ENCODE measurements at regions not wholly inside any gene's neighbourhood (a gene's known extent, or its start where the extent isn't known, plus 50 kb on each side); places are given as distances from the start of the nearest gene placed in this dataset.
A peak's percentile ranks its signal among the peaks of the same experiment; 100 is the strongest.
"Not testable (repeated sequence)": the region's sequence is repeated elsewhere in the genome, so short reads cannot be mapped to it uniquely, and the experiment has no call there.

GRCh38 chr6:102815207-102815606 lies 1421.7 kb downstream of the GRIK2 start:
- DNase-seq, result no peak
- no peak overlapping the region for H3K27ac Mint-ChIP-seq (ENCODE audit: unreplicated experiment)
- H3K9me3 Mint-ChIP-seq (ENCODE audit: unreplicated experiment), result no peaks in the 10 kb centered on the region
- no peaks in the 10 kb centered on the region for H3K36me3 Mint-ChIP-seq (ENCODE audit: unreplicated experiment)
- no peaks in the 10 kb centered on the region for H3K4me1 Mint-ChIP-seq (ENCODE audit: low read depth, unreplicated experiment)
- no peak overlapping the region for H3K4me3 Mint-ChIP-seq (ENCODE audit: unreplicated experiment)
- no peaks in the 10 kb centered on the region for H3K27me3 Mint-ChIP-seq (ENCODE audit: unreplicated experiment)
- TF ChIP-seq CTCF (IDR thresholded peaks at IDR 0.05; ENCODE audit: partially characterized antibody, unreplicated experiment), result no peak

DNA sequence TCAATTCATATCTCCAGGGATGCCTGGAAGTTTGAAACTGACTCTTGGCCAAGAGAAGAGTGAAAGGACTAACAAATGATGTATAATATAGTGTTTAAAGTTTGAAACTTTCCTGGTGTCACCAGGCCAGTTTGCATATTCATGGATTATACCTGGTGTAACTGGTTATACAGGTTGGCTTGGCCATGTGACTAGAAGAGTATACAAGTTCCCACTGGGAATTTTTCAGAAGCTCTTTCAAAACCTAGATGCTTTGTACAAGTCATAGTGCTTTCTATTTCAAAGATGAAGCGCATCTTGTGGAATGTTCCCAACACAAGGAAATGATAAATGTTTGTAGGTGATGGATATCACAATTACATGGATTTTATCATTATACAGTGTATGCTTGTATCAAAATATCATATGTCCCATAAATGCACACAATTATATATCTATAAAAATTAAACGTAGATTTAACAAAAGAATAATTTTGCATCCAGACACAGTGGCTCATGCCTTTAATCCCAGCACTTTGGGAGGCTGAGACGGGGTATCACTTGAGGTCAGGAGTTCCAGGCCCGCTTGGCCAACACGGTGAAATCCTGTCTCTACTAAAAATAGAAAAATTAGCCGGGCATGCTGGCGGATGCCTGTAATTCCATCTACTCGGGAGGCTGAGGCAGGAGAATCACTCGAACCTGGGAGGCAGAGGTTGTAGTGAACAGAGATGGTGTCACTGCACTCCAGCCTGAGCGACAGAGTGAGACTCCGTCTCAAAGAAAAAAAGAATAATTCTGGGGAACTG lies 1420.2 kb downstream of the GRIK2 start:
- Mint-ChIP-seq H3K27ac (ENCODE audit: unreplicated experiment) (no peak overlapping the region), H3K36me3 (ENCODE audit: unreplicated experiment) (no peaks in the 10 kb centered on the region), H3K4me1 (ENCODE audit: low read depth, unreplicated experiment) (no peaks in the 10 kb centered on the region), H3K4me3 (ENCODE audit: unreplicated experiment) (no peak overlapping the region), H3K27me3 (ENCODE audit: unreplicated experiment) (peaks cover 2% of the 10 kb centered on the region), H3K9me3 (ENCODE audit: unreplicated experiment) (no peaks in the 10 kb centered on the region)
- DNase-seq, result no peak
- no peak for TF ChIP-seq CTCF (IDR thresholded peaks at IDR 0.05; ENCODE audit: partially characterized antibody, unreplicated experiment)

GRCh38 chr6:102812242-102812641 lies 1418.7 kb downstream of the GRIK2 start:
- Mint-ChIP-seq H3K9me3 (ENCODE audit: unreplicated experiment) (no peaks in the 10 kb centered on the region), H3K36me3 (ENCODE audit: unreplicated experiment) (peaks cover 5% of the 10 kb centered on the region), H3K27me3 (ENCODE audit: unreplicated experiment) (peaks cover 2% of the 10 kb centered on the region), H3K4me3 (ENCODE audit: unreplicated experiment) (no peak overlapping the region), H3K27ac (ENCODE audit: unreplicated experiment) (no peak overlapping the region), H3K4me1 (ENCODE audit: low read depth, unreplicated experiment) (no peaks in the 10 kb centered on the region)
- TF ChIP-seq CTCF (IDR thresholded peaks at IDR 0.05; ENCODE audit: partially characterized antibody, unreplicated experiment), result no peak
- no peak for DNase-seq

GRCh38 chr6:102808944-102809505 lies 1415.5 kb downstream of the GRIK2 start:
- not testable (repeated sequence) for H3K27me3 Mint-ChIP-seq (ENCODE audit: unreplicated experiment); H3K4me3 Mint-ChIP-seq (ENCODE audit: unreplicated experiment); H3K4me1 Mint-ChIP-seq (ENCODE audit: low read depth, unreplicated experiment); H3K36me3 Mint-ChIP-seq (ENCODE audit: unreplicated experiment); DNase-seq; H3K9me3 Mint-ChIP-seq (ENCODE audit: unreplicated experiment); H3K27ac Mint-ChIP-seq (ENCODE audit: unreplicated experiment)

- peak overlapping the region; percentile 59 for H3K27ac Mint-ChIP-seq (ENCODE audit: unreplicated experiment)
- H3K36me3 Mint-ChIP-seq (ENCODE audit: unreplicated experiment), result no peaks in the 10 kb centered on the region
- peaks cover 10% of the 10 kb centered on the region for H3K4me1 Mint-ChIP-seq (ENCODE audit: low read depth, unreplicated experiment)
- H3K27me3 Mint-ChIP-seq (ENCODE audit: unreplicated experiment), result no peaks in the 10 kb centered on the region
- H3K9me3 Mint-ChIP-seq (ENCODE audit: unreplicated experiment), result no peaks in the 10 kb centered on the region
- DNase-seq, result no peak
- no peak for TF ChIP-seq CTCF (IDR thresholded peaks at IDR 0.05; ENCODE audit: partially characterized antibody, unreplicated experiment)
- H3K4me3 Mint-ChIP-seq (ENCODE audit: unreplicated experiment), result peak overlapping the region; percentile 73
These were observed 1405.5 kb downstream of the GRIK2 start for GRCh38 chr6:102799051-102799450.

All from glutamatergic neuron (in vitro differentiated cells).